Activated naive CD8-positive, alpha-beta T cell treated with anti-CD3 and anti-CD28 coated beads, Interleukin-2, amount 50 U/mL, for 24 hours (primary cell): ENCODE measurements at regions not wholly inside any gene's neighbourhood (a gene's known extent, or its start where the extent isn't known, plus 50 kb on each side); places are given as distances from the start of the nearest gene placed in this dataset.
"Not testable (repeated sequence)": the region's sequence is repeated elsewhere in the genome, so short reads cannot be mapped to it uniquely, and the experiment has no call there.

Source experiments
- ATAC-seq: fragments of 150-1000 bp; cut with Tn5 transposase; one replicate; pipeline ENCODE4 v1.10.0; 2021
- DNase-seq: peaks from one replicate; pipeline ENCODE4 v3.0.0; 2021
- H3K27ac Mint-ChIP-seq: one replicate; pipeline ENCODE4 v1.8.0; 2021; ENCODE audit warnings: mild to moderate bottlenecking, mixed read lengths
- H3K27me3 Mint-ChIP-seq: one replicate; pipeline ENCODE4 v1.8.0; 2021; ENCODE audit warnings: mixed read lengths
- H3K36me3 Mint-ChIP-seq: one replicate; pipeline ENCODE4 v1.8.0; 2021; ENCODE audit warnings: low read depth, mixed read lengths
- H3K4me1 Mint-ChIP-seq: one replicate; pipeline ENCODE4 v1.8.0; 2021; ENCODE audit warnings: mixed read lengths
- H3K4me3 Mint-ChIP-seq: one replicate; pipeline ENCODE4 v1.8.0; 2021; ENCODE audit warnings: mild to moderate bottlenecking, moderate library complexity, mixed read lengths
- H3K9me3 Mint-ChIP-seq: one replicate; pipeline ENCODE4 v1.8.0; 2021; ENCODE audit warnings: mixed read lengths

DNA sequence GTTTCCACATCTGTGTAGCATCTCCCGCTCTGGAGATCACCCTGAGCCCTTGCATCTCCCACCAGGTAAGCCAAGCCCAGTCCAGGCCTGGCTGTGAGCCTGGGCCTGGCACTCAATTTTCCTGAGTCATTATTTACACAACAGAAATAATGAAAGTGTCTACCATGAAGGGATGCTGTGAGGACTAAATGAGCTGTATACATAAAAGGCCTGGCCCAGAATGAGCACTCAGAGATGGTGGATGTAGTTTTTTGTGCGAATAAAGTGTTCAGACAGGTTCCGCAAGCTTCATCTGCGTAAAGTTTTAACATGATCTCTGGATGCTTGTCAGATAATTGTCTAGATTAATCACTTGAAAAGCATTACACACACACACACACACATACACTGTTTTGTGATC, 50.2 kb upstream of the IGFBPL1 start:
- not testable (repeated sequence) for DNase-seq, ATAC-seq, H3K27ac Mint-ChIP-seq, H3K27me3 Mint-ChIP-seq, H3K4me1 Mint-ChIP-seq, H3K36me3 Mint-ChIP-seq, H3K4me3 Mint-ChIP-seq
- H3K9me3 Mint-ChIP-seq: peaks cover 17% of the 10 kb centered on the region
